Panc1 (cell line): ENCODE measurements at regions not wholly inside any gene's neighbourhood (a gene's known extent, or its start where the extent isn't known, plus 50 kb on each side); places are given as distances from the start of the nearest gene placed in this dataset.

Source experiments
- ATAC-seq: fragments of 200-7000 bp; cut with Tn5 transposase; 2 replicates; pipeline ENCODE4 v1.9.1; 2020; ENCODE audit warnings: mild to moderate bottlenecking, moderate library complexity
- BruUV-seq: library from RNA; stranded (reverse); fragments of 400-500 nt; replicated peaks from 2 replicates; lab custom pipeline; 2021; lab: Mats Ljungman, UMichigan
- CTCF ChIA-PET: fragments of 300-600 bp; sonication (Branson Sonifier 250); formaldehyde crosslinking; loops from one replicate; lab custom pipeline; 2022; ENCODE audit warnings: antibody characterized with exemption; lab: Charles Lee
- POLR2A ChIA-PET: fragments of 300-600 bp; sonication (Branson Sonifier 250); formaldehyde crosslinking; loops from one replicate; lab custom pipeline; 2022; ENCODE audit warnings: antibody characterized with exemption; lab: Charles Lee
- DNase-seq: peaks from one replicate; pipeline ENCODE4 v3.0.0-alpha.2; 2010; ENCODE audit warnings: low read depth, low spot score
- H3K27ac ChIP-seq: 2 replicates; pipeline ENCODE4 v1.5.1; 2011; ENCODE audit warnings: mild to moderate bottlenecking, low read length, inconsistent platforms
- H3K27me3 ChIP-seq: fragments of 200-500 bp; sonication (Bioruptor generic); 2 replicates; pipeline ENCODE4 v1.6.0; 2014; ENCODE audit warnings: low read length, inconsistent platforms; ENCODE audit not compliant: control insufficient read depth, insufficient read depth
- H3K36me3 ChIP-seq: fragments of 200-500 bp; sonication (Bioruptor generic); 2 replicates; pipeline ENCODE4 v1.5.1; 2014; ENCODE audit warnings: inconsistent platforms, mild to moderate bottlenecking, low read length, moderate library complexity; ENCODE audit not compliant: control insufficient read depth, insufficient read depth
- H3K4me1 ChIP-seq: 2 replicates; pipeline ENCODE4 v1.5.1; 2011; ENCODE audit warnings: inconsistent platforms, mild to moderate bottlenecking, low read length, moderate library complexity; ENCODE audit not compliant: control insufficient read depth, insufficient read depth
- H3K4me3 ChIP-seq, 2 experiments: 2 replicates each; pipeline ENCODE4 v1.5.1; 2011 to 2012; ENCODE audit warnings: low read depth in 2 of 2, low read length in 2 of 2, mild to moderate bottlenecking in 2 of 2, inconsistent platforms in 1 of 2, moderate library complexity in 1 of 2
- H3K9me3 ChIP-seq: fragments of 200-500 bp; sonication (Bioruptor generic); 2 replicates; pipeline ENCODE4 v1.5.1; 2014; ENCODE audit warnings: low read depth, mild to moderate bottlenecking, inconsistent platforms, low read length, moderate library complexity; ENCODE audit not compliant: control insufficient read depth, insufficient read depth
- POLR2AphosphoS5 ChIP-seq: IDR thresholded peaks from 2 replicates; pipeline ENCODE4 v1.6.1; 2012; ENCODE audit warnings: mild to moderate bottlenecking, low read depth, low read length, moderate library complexity
- SIN3A ChIP-seq: IDR thresholded peaks from 2 replicates; pipeline ENCODE4 v1.6.1; 2012; ENCODE audit warnings: low read depth, mild to moderate bottlenecking, low read length, moderate library complexity, borderline replicate concordance; ENCODE audit not compliant: insufficient read depth
- TCF7L2 ChIP-seq: IDR thresholded peaks from 2 replicates; pipeline ENCODE4 v1.6.1; 2011; ENCODE audit warnings: mild to moderate bottlenecking, low read depth, low read length, inconsistent platforms
- in situ Hi-C: cut with HindIII; loops from 2 replicates; pipeline ENCODE4 v1.10.0; 2016; ENCODE audit warnings: low sequenced_read_pairs, low pct_unique_long_range_greater_than_20kb
- intact Hi-C: fragments of 100-400 bp; cut with micrococcal nuclease; formaldehyde crosslinking; loops from one replicate; pipeline ENCODE4 v1.10.0; 2022; ENCODE audit not compliant: unreplicated experiment
- TF ChIP-seq, protein P1 (sequence below), 2 experiments: IDR thresholded peaks; 2 replicates each; pipeline ENCODE4 v1.6.1; 2011 to 2012; ENCODE audit warnings: low read depth in 2 of 2, control low read depth in 1 of 2, low read length in 1 of 2, mild to moderate bottlenecking in 1 of 2, moderate library complexity in 1 of 2; ENCODE audit not compliant: insufficient read depth in 1 of 2
- TF ChIP-seq, protein P2 (sequence below): fragments of 450-650 bp; IDR thresholded peaks from 2 replicates; pipeline ENCODE4 v1.5.1; 2017; ENCODE audit warnings: mild to moderate bottlenecking

DNA sequence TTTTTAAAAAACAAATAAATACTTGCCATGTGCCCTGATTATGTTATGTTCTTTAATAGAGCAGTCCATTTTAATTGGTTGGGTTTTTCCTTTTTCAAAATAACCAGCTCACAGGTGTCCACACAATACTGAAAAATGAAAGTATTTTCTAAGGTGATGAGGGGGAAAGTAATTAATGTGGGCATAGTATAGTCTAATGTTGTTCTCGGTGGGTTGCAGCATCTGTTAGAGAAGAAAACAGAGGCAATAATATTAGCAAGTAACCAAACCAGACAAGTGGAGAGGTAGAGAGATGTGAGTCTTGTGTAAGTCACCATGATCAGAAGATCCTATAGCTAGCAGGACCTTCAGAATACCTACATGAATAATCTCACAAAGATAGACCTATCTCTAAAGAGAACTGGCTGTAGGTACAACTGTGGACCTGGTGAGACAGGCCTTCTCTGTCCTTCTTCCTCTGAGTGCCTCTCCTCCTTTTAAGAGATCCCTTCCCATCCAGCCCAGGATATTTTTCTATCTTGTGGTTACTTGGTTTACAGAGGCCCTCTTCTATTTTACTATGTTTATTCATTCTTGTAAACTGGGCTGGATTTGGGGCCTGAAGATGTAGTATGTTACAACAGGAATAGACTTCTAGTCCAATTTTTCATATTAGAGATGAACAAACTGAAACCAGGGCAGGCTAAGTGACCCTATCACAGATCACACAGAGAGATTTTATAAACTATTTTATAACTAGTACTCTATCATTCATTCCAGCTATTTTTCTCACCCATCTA is 67.1 kb upstream of the MSTN start:
- H3K27me3 ChIP-seq = no peaks in the 10 kb centered on the region
- intact Hi-C loops (no loop called here), in situ Hi-C loops (no loop called here)
- ChIA-PET CTCF (no interaction called here), POLR2A (no interaction called here)
- H3K4me1 ChIP-seq = no peaks in the 10 kb centered on the region; the same call in 1 of the 2 replicates
- H3K9me3 ChIP-seq = no peaks in the 10 kb centered on the region
- no peak overlapping the region for H3K4me3 ChIP-seq
- DNase-seq (no peak), ATAC-seq (no peak)
- BruUV-seq = no TSS peak
- TF ChIP-seq TCF7L2 (no peak), SIN3A (no peak), POLR2AphosphoS5 (no peak)
- TF ChIP-seq, protein P1, sequence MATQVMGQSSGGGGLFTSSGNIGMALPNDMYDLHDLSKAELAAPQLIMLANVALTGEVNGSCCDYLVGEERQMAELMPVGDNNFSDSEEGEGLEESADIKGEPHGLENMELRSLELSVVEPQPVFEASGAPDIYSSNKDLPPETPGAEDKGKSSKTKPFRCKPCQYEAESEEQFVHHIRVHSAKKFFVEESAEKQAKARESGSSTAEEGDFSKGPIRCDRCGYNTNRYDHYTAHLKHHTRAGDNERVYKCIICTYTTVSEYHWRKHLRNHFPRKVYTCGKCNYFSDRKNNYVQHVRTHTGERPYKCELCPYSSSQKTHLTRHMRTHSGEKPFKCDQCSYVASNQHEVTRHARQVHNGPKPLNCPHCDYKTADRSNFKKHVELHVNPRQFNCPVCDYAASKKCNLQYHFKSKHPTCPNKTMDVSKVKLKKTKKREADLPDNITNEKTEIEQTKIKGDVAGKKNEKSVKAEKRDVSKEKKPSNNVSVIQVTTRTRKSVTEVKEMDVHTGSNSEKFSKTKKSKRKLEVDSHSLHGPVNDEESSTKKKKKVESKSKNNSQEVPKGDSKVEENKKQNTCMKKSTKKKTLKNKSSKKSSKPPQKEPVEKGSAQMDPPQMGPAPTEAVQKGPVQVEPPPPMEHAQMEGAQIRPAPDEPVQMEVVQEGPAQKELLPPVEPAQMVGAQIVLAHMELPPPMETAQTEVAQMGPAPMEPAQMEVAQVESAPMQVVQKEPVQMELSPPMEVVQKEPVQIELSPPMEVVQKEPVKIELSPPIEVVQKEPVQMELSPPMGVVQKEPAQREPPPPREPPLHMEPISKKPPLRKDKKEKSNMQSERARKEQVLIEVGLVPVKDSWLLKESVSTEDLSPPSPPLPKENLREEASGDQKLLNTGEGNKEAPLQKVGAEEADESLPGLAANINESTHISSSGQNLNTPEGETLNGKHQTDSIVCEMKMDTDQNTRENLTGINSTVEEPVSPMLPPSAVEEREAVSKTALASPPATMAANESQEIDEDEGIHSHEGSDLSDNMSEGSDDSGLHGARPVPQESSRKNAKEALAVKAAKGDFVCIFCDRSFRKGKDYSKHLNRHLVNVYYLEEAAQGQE (IDR thresholded peaks at IDR 0.05; ENCODE audit: insufficient read depth in 1 of 2, low read depth in 2 of 2, low read length in 1 of 2) = no peak
- TF ChIP-seq, protein P2, sequence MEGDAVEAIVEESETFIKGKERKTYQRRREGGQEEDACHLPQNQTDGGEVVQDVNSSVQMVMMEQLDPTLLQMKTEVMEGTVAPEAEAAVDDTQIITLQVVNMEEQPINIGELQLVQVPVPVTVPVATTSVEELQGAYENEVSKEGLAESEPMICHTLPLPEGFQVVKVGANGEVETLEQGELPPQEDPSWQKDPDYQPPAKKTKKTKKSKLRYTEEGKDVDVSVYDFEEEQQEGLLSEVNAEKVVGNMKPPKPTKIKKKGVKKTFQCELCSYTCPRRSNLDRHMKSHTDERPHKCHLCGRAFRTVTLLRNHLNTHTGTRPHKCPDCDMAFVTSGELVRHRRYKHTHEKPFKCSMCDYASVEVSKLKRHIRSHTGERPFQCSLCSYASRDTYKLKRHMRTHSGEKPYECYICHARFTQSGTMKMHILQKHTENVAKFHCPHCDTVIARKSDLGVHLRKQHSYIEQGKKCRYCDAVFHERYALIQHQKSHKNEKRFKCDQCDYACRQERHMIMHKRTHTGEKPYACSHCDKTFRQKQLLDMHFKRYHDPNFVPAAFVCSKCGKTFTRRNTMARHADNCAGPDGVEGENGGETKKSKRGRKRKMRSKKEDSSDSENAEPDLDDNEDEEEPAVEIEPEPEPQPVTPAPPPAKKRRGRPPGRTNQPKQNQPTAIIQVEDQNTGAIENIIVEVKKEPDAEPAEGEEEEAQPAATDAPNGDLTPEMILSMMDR = no peak
- H3K27ac ChIP-seq = no peak overlapping the region
- no peaks in the 10 kb centered on the region for H3K36me3 ChIP-seq

- no peak for DNase-seq
- no TSS peak for BruUV-seq
Observed at GRCh38 chr2:190127651-190128050, 65.1 kb upstream of the MSTN start.

More at GRCh38 chr2:190127651-190128050, 65.1 kb upstream of the MSTN start:
- H3K27me3 ChIP-seq = no peaks in the 10 kb centered on the region
- ChIA-PET CTCF (no interaction called here), POLR2A (interaction anchor here (0.6 kb wide), 1 partner anchor 30 kb away, joined by 3 read pairs; no protein-coding TSS in a partner anchor)
- no peaks in the 10 kb centered on the region; the same call in 1 of the 2 replicates for H3K4me1 ChIP-seq
- intact Hi-C loops (no loop called here), in situ Hi-C loops (no loop called here)
- H3K36me3 ChIP-seq = no peaks in the 10 kb centered on the region
- H3K27ac ChIP-seq = no peak overlapping the region
- no peak overlapping the region for H3K4me3 ChIP-seq
- H3K9me3 ChIP-seq = no peaks in the 10 kb centered on the region
- no peak for TF ChIP-seq SIN3A
- TF ChIP-seq, protein P2 = no peak
- ATAC-seq = no peak
